ENCODE measurements at regions not wholly inside any gene's neighbourhood (a gene's known extent, or its start where the extent isn't known, plus 50 kb on each side); places are given as distances from the start of the nearest gene placed in this dataset.

DNA sequence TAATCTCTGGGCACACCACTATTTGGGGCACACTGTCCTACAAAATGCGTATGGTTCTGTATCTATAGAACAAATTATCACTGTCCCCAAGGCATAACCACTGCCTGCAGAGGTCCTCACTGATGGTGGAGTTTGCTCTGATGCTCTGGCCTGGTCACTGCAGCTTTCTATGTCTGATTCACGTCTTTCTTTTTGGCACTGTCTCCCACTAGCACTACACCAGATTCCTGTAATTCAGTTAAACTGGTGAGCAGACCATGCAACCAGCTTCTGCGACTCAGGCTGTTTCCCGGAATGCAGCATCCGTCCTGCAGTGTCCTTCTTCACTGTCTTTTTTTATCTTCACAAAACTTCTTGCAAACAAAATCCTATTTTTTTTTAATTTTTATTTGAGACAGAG, 112.8 kb downstream of the KLF6 start:
- TF ChIP-seq, protein P1, sequence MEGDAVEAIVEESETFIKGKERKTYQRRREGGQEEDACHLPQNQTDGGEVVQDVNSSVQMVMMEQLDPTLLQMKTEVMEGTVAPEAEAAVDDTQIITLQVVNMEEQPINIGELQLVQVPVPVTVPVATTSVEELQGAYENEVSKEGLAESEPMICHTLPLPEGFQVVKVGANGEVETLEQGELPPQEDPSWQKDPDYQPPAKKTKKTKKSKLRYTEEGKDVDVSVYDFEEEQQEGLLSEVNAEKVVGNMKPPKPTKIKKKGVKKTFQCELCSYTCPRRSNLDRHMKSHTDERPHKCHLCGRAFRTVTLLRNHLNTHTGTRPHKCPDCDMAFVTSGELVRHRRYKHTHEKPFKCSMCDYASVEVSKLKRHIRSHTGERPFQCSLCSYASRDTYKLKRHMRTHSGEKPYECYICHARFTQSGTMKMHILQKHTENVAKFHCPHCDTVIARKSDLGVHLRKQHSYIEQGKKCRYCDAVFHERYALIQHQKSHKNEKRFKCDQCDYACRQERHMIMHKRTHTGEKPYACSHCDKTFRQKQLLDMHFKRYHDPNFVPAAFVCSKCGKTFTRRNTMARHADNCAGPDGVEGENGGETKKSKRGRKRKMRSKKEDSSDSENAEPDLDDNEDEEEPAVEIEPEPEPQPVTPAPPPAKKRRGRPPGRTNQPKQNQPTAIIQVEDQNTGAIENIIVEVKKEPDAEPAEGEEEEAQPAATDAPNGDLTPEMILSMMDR (IDR thresholded peaks at IDR 0.05), result no peak
- no peak for TF ChIP-seq POLR2A (IDR thresholded peaks at IDR 0.05)
